Vagina (tissue), 2 donors: ENCODE measurements at regions not wholly inside any gene's neighbourhood (a gene's known extent, or its start where the extent isn't known, plus 50 kb on each side); places are given as distances from the start of the nearest gene placed in this dataset.

Experiments
- POLR2A ChIP-seq, 2 donors: fragments of 450-650 bp; IDR thresholded peaks; one replicate each; pipeline ENCODE4 v1.6.1; 2017; ENCODE audit warnings: antibody characterized with exemption in 2 of 2, mild to moderate bottlenecking in 2 of 2, moderate library complexity in 2 of 2
- POLR2AphosphoS5 ChIP-seq, 2 donors: sonication (generic); formaldehyde crosslinking; IDR thresholded peaks; one replicate each; pipeline ENCODE4 v1.9.0; 2017; ENCODE audit warnings: antibody characterized with exemption in 2 of 2, mild to moderate bottlenecking in 2 of 2, low read depth in 1 of 2; ENCODE audit not compliant: insufficient read depth in 1 of 2

DNA sequence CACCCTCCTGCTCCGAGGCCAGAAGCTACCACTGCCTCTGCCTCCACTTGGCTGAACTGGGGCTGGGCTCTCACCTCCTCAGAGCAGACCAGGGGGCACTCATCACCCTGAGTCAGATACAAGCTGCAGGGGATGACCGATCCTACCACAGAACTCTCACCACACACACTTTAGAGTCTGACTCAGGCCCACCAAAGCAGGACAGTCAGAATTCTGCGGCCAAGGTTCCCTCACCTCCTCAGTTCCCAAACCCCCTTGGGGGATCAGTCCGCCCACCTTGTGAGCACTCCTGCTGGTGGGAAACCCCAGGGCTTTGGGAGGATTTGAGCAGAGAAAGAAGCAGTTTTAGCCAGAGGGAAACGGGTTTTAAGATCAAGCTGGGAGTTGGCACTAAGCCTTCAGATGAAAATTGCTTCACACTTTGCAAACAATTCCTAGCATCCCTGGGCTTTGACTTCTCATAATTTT lies 587.8 kb upstream of the JAG1 start:
- no peak for TF ChIP-seq POLR2A (IDR thresholded peaks at IDR 0.05)
- no peak for TF ChIP-seq POLR2AphosphoS5 (IDR thresholded peaks at IDR 0.05; ENCODE audit: insufficient read depth in 1 of 2, low read depth in 1 of 2)
